ENCODE measurements at regions not wholly inside any gene's neighbourhood (a gene's known extent, or its start where the extent isn't known, plus 50 kb on each side); places are given as distances from the start of the nearest gene placed in this dataset.

DNA sequence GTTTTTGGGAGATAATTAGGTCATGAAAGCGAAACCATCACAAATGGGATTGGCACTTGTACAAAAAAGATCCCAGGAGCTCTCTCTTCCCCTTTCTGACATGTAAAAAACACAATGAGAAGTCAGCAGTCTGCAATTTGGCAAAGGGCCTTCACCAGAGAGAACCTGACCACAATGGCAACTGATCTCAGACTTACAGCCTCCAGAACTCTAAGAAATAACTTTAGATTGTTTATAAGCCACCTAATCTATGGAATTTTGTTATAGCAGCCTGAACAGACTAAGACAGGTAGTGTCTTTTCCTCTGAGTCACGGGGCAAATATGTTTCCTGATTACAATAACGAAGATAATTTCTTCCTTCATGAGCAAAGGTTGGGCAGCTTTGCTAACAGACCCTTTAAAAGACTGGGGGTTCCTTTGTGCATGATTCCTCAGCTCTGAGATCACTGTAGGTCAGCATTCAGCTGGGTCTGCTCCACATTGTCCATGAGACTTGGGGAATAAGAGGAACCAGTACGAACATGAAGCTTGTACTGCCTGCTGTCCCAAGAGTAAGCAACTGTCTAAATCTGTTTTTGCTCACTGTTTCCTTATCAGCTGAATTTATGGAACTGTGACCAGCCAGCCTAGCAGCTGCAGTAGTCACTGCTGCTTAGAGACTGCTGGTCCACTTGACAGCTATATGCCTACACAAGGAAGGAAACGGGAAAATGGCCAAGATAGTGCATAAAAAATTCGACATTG, 191.6 kb downstream of the ANAPC10 start:
- no peaks in the 10 kb centered on the region for H3K4me1 ChIP-seq (replicated peaks in 1 of 4; ENCODE audit: control insufficient read depth in 3 of 4, insufficient read depth in 4 of 4, low read length in 3 of 4)
- H4K5ac ChIP-seq (ENCODE audit: insufficient read length, low read depth, low read length): no peak overlapping the region
- no peak for FAIRE-seq
- H4K91ac ChIP-seq (replicated peaks; ENCODE audit: insufficient read length, low read length): no peak overlapping the region
- ChIA-PET POLR2A (ENCODE audit: partially characterized antibody) (no interaction called here), CTCF (ENCODE audit: partially characterized antibody) (no interaction called here)
- no peak overlapping the region for H3K4ac ChIP-seq (replicated peaks; ENCODE audit: insufficient read length, low read depth, low read length)
- DNase-seq (ENCODE audit: low read depth in 1 of 2, low spot score in 2 of 2): no peak
- H3K56ac ChIP-seq (replicated peaks; ENCODE audit: insufficient read length, low read depth, low read length): no peak overlapping the region
- H3K79me2 ChIP-seq (ENCODE audit: control insufficient read depth in 1 of 2, insufficient read depth in 2 of 2, low read length in 2 of 2): no peaks in the 10 kb centered on the region
- no peak overlapping the region for H3K4me3 ChIP-seq (ENCODE audit: extremely low read depth in 1 of 4, insufficient read depth in 2 of 4, low read depth in 3 of 4, low read length in 4 of 4)
- no peaks in the 10 kb centered on the region for H3K36me3 ChIP-seq (ENCODE audit: control insufficient read depth in 2 of 4, insufficient read depth in 4 of 4, low read length in 3 of 4)
- H3K9ac ChIP-seq (replicated peaks in 1 of 4; ENCODE audit: extremely low read depth in 1 of 4, low read depth in 3 of 4, low read length in 3 of 4): no peak overlapping the region
- H3K14ac ChIP-seq (ENCODE audit: insufficient read length): no peak overlapping the region
- no peak overlapping the region for H4K8ac ChIP-seq (ENCODE audit: extremely low read depth, insufficient read depth, low read length)
- no peak overlapping the region for H3K18ac ChIP-seq (ENCODE audit: extremely low read depth, low read length)
- no peaks in the 10 kb centered on the region for H3K23me2 ChIP-seq (ENCODE audit: low read depth, low read length)
- H3K23ac ChIP-seq (ENCODE audit: insufficient read length): no peak overlapping the region
- H2BK5ac ChIP-seq (ENCODE audit: low read depth, low read length): no peak overlapping the region
- no peak overlapping the region for H2BK120ac ChIP-seq (replicated peaks; ENCODE audit: low read depth, low read length)
- H2BK20ac ChIP-seq (ENCODE audit: low read length): no peak overlapping the region
- no peaks in the 10 kb centered on the region for H4K20me1 ChIP-seq (replicated peaks in 1 of 2; ENCODE audit: control insufficient read depth in 1 of 2, insufficient read depth in 2 of 2, low read length in 2 of 2)
- no peaks in the 10 kb centered on the region for H3K27me3 ChIP-seq (replicated peaks in 1 of 4; ENCODE audit: control insufficient read depth in 3 of 4, extremely low read depth in 1 of 4, insufficient read depth in 3 of 4, low read length in 3 of 4)
- H2BK15ac ChIP-seq (ENCODE audit: low read length): no peak overlapping the region
- WGBS, 2 experiments (ENCODE audit: extremely low coverage in 1 of 2, insufficient coverage in 1 of 2, insufficient read length in 1 of 2, insufficient replicate concordance in 2 of 2, low coverage in 1 of 2, low lambda C conversion rate in 2 of 2, missing lambda C conversion rate in 1 of 2): 90% methylated on average over 6 of the region's 6 CpGs; no CpG with 5 or more reads in 1 of the 2 experiments
- no peak overlapping the region for H2BK12ac ChIP-seq (ENCODE audit: low read depth, low read length)
- H2AK5ac ChIP-seq (ENCODE audit: low read depth, low read length): no peak overlapping the region
- no peak overlapping the region for H3K4me2 ChIP-seq (ENCODE audit: insufficient read depth in 1 of 2, low read depth in 2 of 2, low read length in 2 of 2)
- no peaks in the 10 kb centered on the region for H3K9me3 ChIP-seq (ENCODE audit: insufficient read depth in 2 of 2, low read depth in 1 of 2, low read length in 1 of 2)
- H3K27ac ChIP-seq (ENCODE audit: low read depth, low read length): no peak overlapping the region
- H3K79me1 ChIP-seq (ENCODE audit: low read depth, low read length): no peaks in the 10 kb centered on the region
- H2AFZ ChIP-seq (ENCODE audit: low read length): no peak overlapping the region
- TF ChIP-seq SIRT6 (IDR thresholded peaks at IDR 0.05; ENCODE audit: low read length): no peak
- TF ChIP-seq GABPA (IDR thresholded peaks at IDR 0.05; ENCODE audit: borderline replicate concordance, insufficient read depth, low read length): no peak
- no peak for TF ChIP-seq ZNF274 (IDR thresholded peaks at IDR 0.05; ENCODE audit: borderline replicate concordance, extremely low read depth, low read length)
- TF ChIP-seq TEAD4 (IDR thresholded peaks at IDR 0.05; ENCODE audit: low read depth, low read length): no peak
- TF ChIP-seq RAD21 (IDR thresholded peaks at IDR 0.05 in 1 of 2, conservative IDR thresholded peaks at IDR 0.05 in 1 of 2; ENCODE audit: low read depth in 2 of 2, low read length in 2 of 2): no peak
- no peak for TF ChIP-seq NANOG (IDR thresholded peaks at IDR 0.05; ENCODE audit: insufficient read depth, low read depth, low read length, poor library complexity, severe bottlenecking)
- TF ChIP-seq CHD1 (IDR thresholded peaks at IDR 0.05; ENCODE audit: low read depth, low read length): no peak
- TF ChIP-seq HDAC6 (IDR thresholded peaks at IDR 0.05; ENCODE audit: low read depth, low read length): no peak
- no peak for TF ChIP-seq TAF1 (IDR thresholded peaks at IDR 0.05; ENCODE audit: low read depth, low read length)
- no peak for TF ChIP-seq SAP30 (IDR thresholded peaks at IDR 0.05; ENCODE audit: insufficient read depth, insufficient replicate concordance, low read length)
- TF ChIP-seq KDM5A (IDR thresholded peaks at IDR 0.05; ENCODE audit: low read length): no peak
- TF ChIP-seq, protein P1, sequence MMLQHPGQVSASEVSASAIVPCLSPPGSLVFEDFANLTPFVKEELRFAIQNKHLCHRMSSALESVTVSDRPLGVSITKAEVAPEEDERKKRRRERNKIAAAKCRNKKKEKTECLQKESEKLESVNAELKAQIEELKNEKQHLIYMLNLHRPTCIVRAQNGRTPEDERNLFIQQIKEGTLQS (IDR thresholded peaks at IDR 0.05; ENCODE audit: insufficient read depth, low read depth, low read length): no peak
- TF ChIP-seq EGR1 (IDR thresholded peaks at IDR 0.05; ENCODE audit: borderline replicate concordance, low read depth, low read length): no peak
